Astrocyte (in vitro differentiated cells and primary cell): ENCODE measurements at regions not wholly inside any gene's neighbourhood (a gene's known extent, or its start where the extent isn't known, plus 50 kb on each side); places are given as distances from the start of the nearest gene placed in this dataset.

Source experiments
- EZH2 ChIP-seq: IDR thresholded peaks from 2 replicates; pipeline ENCODE4 v1.6.1; 2012; ENCODE audit warnings: mild to moderate bottlenecking, low read length, inconsistent platforms; ENCODE audit not compliant: insufficient read depth
- TF ChIP-seq, protein P1 (sequence below): IDR thresholded peaks from 2 replicates; pipeline ENCODE4 v1.5.1; 2011; ENCODE audit warnings: low read depth, mild to moderate bottlenecking, inconsistent platforms, low read length, moderate library complexity; ENCODE audit not compliant: insufficient read depth

DNA sequence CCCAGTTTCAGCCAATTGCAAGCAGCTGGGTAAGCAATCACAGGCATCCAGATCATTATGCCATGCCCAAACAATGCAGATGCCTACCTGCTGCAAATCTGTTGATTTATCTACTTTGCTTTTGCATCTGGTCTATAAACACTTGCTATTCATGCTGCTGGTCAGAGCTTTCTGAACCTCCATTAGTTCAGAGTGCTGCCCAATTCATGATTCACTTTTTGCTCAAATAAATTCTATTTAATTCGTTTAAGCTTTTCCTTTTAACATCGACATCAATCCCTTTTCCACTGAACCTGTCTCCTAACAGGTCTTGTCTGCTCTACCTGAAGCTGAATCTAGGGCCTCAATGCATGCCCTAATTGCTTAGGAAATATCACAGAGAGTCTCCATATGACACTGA, 99.4 kb upstream of the C1orf87 start:
- TF ChIP-seq, protein P1, sequence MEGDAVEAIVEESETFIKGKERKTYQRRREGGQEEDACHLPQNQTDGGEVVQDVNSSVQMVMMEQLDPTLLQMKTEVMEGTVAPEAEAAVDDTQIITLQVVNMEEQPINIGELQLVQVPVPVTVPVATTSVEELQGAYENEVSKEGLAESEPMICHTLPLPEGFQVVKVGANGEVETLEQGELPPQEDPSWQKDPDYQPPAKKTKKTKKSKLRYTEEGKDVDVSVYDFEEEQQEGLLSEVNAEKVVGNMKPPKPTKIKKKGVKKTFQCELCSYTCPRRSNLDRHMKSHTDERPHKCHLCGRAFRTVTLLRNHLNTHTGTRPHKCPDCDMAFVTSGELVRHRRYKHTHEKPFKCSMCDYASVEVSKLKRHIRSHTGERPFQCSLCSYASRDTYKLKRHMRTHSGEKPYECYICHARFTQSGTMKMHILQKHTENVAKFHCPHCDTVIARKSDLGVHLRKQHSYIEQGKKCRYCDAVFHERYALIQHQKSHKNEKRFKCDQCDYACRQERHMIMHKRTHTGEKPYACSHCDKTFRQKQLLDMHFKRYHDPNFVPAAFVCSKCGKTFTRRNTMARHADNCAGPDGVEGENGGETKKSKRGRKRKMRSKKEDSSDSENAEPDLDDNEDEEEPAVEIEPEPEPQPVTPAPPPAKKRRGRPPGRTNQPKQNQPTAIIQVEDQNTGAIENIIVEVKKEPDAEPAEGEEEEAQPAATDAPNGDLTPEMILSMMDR, result no peak
- TF ChIP-seq EZH2, result no peak
